IMR-90 (cell line): ENCODE measurements at regions not wholly inside any gene's neighbourhood (a gene's known extent, or its start where the extent isn't known, plus 50 kb on each side); places are given as distances from the start of the nearest gene placed in this dataset.

Source experiments
- BHLHE40 ChIP-seq: fragments of 150-350 bp; IDR thresholded peaks from 2 replicates; pipeline ENCODE4 v1.6.1; 2016; ENCODE audit warnings: mild to moderate bottlenecking, low read depth, low read length
- CTCF ChIP-seq: conservative IDR thresholded peaks from 2 replicates; pipeline ENCODE4 v1.5.1; 2012; ENCODE audit warnings: mild to moderate bottlenecking, low read depth, low read length, improper control_type of control experiment
- ELK1 ChIP-seq: fragments of 150-350 bp; IDR thresholded peaks from 2 replicates; pipeline ENCODE4 v1.6.1; 2016; ENCODE audit warnings: low read depth, mild to moderate bottlenecking, low read length, moderate library complexity, borderline replicate concordance
- FOS ChIP-seq: fragments of 150-350 bp; IDR thresholded peaks from 2 replicates; pipeline ENCODE4 v1.6.1; 2016; ENCODE audit warnings: low read depth, low read length
- MAFK ChIP-seq: IDR thresholded peaks from 2 replicates; pipeline ENCODE4 v1.6.1; 2012; ENCODE audit warnings: low read depth, low read length, improper control_type of control experiment
- POLR2A ChIP-seq: IDR thresholded peaks from 2 replicates; pipeline ENCODE4 v1.6.1; 2012; ENCODE audit warnings: mild to moderate bottlenecking, low read depth, low read length
- RAD21 ChIP-seq: IDR thresholded peaks from 2 replicates; pipeline ENCODE4 v1.6.1; 2012; ENCODE audit warnings: low read length, improper control_type of control experiment
- RCOR1 ChIP-seq: IDR thresholded peaks from 2 replicates; pipeline ENCODE4 v1.6.1; 2012; ENCODE audit warnings: mild to moderate bottlenecking, low read length, improper control_type of control experiment; ENCODE audit not compliant: insufficient replicate concordance
- RFX5 ChIP-seq: IDR thresholded peaks from 2 replicates; pipeline ENCODE4 v1.8.0; 2012; ENCODE audit warnings: low read depth, mild to moderate bottlenecking, low read length, moderate library complexity
- USF2 ChIP-seq: fragments of 150-350 bp; IDR thresholded peaks from 2 replicates; pipeline ENCODE4 v1.6.1; 2017; ENCODE audit warnings: mild to moderate bottlenecking, antibody characterized with exemption, low read length, low read depth

GRCh38 chr2:217014328-217015105 lies 154.7 kb upstream of the TNP1 start:
- no peak for TF ChIP-seq CTCF
- no peak for TF ChIP-seq ELK1
- no peak for TF ChIP-seq RFX5
- TF ChIP-seq FOS: no peak
- no peak for TF ChIP-seq MAFK
- no peak for TF ChIP-seq POLR2A
- TF ChIP-seq RAD21: no peak
- no peak for TF ChIP-seq BHLHE40
- TF ChIP-seq RCOR1: no peak
- TF ChIP-seq USF2: no peak
